ENCODE measurements at regions not wholly inside any gene's neighbourhood (a gene's known extent, or its start where the extent isn't known, plus 50 kb on each side); places are given as distances from the start of the nearest gene placed in this dataset.

DNA sequence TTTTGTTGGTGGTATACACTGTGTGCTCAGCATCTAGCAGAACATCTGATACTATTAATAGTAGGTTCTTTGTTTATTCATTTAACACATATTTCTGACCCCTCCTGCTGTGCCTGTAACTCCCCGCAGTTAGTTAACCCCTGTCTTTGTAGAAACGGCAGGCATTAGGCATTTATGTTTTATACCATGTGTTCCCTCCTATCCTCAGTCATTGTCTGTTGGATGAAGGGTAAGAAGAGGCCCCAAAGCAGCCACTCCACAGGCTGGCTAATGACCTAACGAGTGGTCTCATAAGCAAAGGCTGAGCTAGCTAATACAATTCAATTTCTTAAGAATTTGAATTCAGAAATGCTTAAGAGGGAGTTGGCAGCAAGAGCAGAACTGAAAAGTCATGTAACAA, 170.8 kb downstream of the TMX1 start:
- Histone ChIP-seq H3K4me3 (replicated peaks in 1 of 2; ENCODE audit: low read depth in 1 of 2, low read length in 2 of 2) (no peak overlapping the region), H3K9me3 (ENCODE audit: control insufficient read depth in 1 of 2, insufficient read depth in 1 of 2, low read depth in 1 of 2, low read length in 2 of 2) (no peaks in the 10 kb centered on the region), H2AFZ (ENCODE audit: low read depth, low read length, poor library complexity, severe bottlenecking) (no peak overlapping the region), H3K36me3 (ENCODE audit: control insufficient read depth in 1 of 2, insufficient read depth in 2 of 2, low read length in 2 of 2) (no peaks in the 10 kb centered on the region), H3K4me1 (ENCODE audit: control insufficient read depth in 1 of 2, insufficient read depth in 2 of 2, low read length in 2 of 2) (no peaks in the 10 kb centered on the region), H3K27me3 (ENCODE audit: insufficient read depth, low read length) (no peaks in the 10 kb centered on the region), H3K27ac (ENCODE audit: low read depth, low read length) (no peak overlapping the region), H3K79me2 (ENCODE audit: insufficient read depth, low read length) (no peaks in the 10 kb centered on the region), H3K9me2 (ENCODE audit: insufficient read depth) (no peaks in the 10 kb centered on the region; the same call in 1 of the 2 replicates), H3K4me2 (ENCODE audit: low read length) (no peak overlapping the region), H4K20me1 (ENCODE audit: insufficient read depth) (no peaks in the 10 kb centered on the region), H3K9ac (ENCODE audit: low read length) (no peak overlapping the region)
- POLR2A ChIA-PET, result no interaction called here
- RAD21 ChIA-PET (ENCODE audit: low non-redundant PET in 1 of 2, low total read pairs in 2 of 2, uncharacterized antibody in 2 of 2, unreplicated experiment in 2 of 2), result no interaction called here
- CTCF ChIA-PET, result no interaction called here
- ATAC-seq, result no peak
- DNase-seq (ENCODE audit: low read depth, low spot score), result no peak
- TF ChIP-seq POLR2A (IDR thresholded peaks at IDR 0.05; ENCODE audit: borderline replicate concordance, extremely low read depth, insufficient read depth, insufficient read length) (no peak), EGR1 (IDR thresholded peaks at IDR 0.05; ENCODE audit: low read depth) (no peak), SRF (IDR thresholded peaks at IDR 0.05; ENCODE audit: low read depth) (no peak), YY1 (IDR thresholded peaks at IDR 0.05; ENCODE audit: extremely low read depth, insufficient replicate concordance, low read depth, low read length) (no peak), EZH2 (IDR thresholded peaks at IDR 0.05) (no peak), EZH2phosphoT487 (IDR thresholded peaks at IDR 0.05; ENCODE audit: borderline replicate concordance) (no peak), RAD21 (IDR thresholded peaks at IDR 0.05; ENCODE audit: low read depth) (no peak), CEBPB (IDR thresholded peaks at IDR 0.05; ENCODE audit: low read depth) (no peak), FOSL1 (IDR thresholded peaks at IDR 0.05; ENCODE audit: low read depth) (no peak), SP1 (IDR thresholded peaks at IDR 0.05; ENCODE audit: low read depth) (no peak), CBX3 (IDR thresholded peaks at IDR 0.05; ENCODE audit: low read depth) (no peak), JUND (IDR thresholded peaks at IDR 0.05) (no peak), TCF7L2 (IDR thresholded peaks at IDR 0.05; ENCODE audit: borderline replicate concordance, extremely low read depth, insufficient read depth, insufficient read length) (no peak), SIN3A (IDR thresholded peaks at IDR 0.05; ENCODE audit: low read depth) (no peak), POLR2AphosphoS5 (IDR thresholded peaks at IDR 0.05; ENCODE audit: low read depth, low read length) (no peak)
- TF ChIP-seq, protein P1, sequence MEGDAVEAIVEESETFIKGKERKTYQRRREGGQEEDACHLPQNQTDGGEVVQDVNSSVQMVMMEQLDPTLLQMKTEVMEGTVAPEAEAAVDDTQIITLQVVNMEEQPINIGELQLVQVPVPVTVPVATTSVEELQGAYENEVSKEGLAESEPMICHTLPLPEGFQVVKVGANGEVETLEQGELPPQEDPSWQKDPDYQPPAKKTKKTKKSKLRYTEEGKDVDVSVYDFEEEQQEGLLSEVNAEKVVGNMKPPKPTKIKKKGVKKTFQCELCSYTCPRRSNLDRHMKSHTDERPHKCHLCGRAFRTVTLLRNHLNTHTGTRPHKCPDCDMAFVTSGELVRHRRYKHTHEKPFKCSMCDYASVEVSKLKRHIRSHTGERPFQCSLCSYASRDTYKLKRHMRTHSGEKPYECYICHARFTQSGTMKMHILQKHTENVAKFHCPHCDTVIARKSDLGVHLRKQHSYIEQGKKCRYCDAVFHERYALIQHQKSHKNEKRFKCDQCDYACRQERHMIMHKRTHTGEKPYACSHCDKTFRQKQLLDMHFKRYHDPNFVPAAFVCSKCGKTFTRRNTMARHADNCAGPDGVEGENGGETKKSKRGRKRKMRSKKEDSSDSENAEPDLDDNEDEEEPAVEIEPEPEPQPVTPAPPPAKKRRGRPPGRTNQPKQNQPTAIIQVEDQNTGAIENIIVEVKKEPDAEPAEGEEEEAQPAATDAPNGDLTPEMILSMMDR (IDR thresholded peaks at IDR 0.05 in 2 of 3, conservative IDR thresholded peaks at IDR 0.05 in 1 of 3; ENCODE audit: borderline replicate concordance in 1 of 3, insufficient read depth in 1 of 3, low read depth in 2 of 3, low read length in 2 of 3), result no peak
- TF ChIP-seq, protein P2, sequence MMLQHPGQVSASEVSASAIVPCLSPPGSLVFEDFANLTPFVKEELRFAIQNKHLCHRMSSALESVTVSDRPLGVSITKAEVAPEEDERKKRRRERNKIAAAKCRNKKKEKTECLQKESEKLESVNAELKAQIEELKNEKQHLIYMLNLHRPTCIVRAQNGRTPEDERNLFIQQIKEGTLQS (IDR thresholded peaks at IDR 0.05), result no peak
- TF ChIP-seq, protein P3, sequence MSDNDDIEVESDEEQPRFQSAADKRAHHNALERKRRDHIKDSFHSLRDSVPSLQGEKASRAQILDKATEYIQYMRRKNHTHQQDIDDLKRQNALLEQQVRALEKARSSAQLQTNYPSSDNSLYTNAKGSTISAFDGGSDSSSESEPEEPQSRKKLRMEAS (IDR thresholded peaks at IDR 0.05), result no peak
- TF ChIP-seq, protein P4, sequence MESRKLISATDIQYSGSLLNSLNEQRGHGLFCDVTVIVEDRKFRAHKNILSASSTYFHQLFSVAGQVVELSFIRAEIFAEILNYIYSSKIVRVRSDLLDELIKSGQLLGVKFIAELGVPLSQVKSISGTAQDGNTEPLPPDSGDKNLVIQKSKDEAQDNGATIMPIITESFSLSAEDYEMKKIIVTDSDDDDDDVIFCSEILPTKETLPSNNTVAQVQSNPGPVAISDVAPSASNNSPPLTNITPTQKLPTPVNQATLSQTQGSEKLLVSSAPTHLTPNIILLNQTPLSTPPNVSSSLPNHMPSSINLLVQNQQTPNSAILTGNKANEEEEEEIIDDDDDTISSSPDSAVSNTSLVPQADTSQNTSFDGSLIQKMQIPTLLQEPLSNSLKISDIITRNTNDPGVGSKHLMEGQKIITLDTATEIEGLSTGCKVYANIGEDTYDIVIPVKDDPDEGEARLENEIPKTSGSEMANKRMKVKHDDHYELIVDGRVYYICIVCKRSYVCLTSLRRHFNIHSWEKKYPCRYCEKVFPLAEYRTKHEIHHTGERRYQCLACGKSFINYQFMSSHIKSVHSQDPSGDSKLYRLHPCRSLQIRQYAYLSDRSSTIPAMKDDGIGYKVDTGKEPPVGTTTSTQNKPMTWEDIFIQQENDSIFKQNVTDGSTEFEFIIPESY (IDR thresholded peaks at IDR 0.05; ENCODE audit: extremely low read depth, insufficient replicate concordance, low read length), result no peak
- TF ChIP-seq, protein P5, sequence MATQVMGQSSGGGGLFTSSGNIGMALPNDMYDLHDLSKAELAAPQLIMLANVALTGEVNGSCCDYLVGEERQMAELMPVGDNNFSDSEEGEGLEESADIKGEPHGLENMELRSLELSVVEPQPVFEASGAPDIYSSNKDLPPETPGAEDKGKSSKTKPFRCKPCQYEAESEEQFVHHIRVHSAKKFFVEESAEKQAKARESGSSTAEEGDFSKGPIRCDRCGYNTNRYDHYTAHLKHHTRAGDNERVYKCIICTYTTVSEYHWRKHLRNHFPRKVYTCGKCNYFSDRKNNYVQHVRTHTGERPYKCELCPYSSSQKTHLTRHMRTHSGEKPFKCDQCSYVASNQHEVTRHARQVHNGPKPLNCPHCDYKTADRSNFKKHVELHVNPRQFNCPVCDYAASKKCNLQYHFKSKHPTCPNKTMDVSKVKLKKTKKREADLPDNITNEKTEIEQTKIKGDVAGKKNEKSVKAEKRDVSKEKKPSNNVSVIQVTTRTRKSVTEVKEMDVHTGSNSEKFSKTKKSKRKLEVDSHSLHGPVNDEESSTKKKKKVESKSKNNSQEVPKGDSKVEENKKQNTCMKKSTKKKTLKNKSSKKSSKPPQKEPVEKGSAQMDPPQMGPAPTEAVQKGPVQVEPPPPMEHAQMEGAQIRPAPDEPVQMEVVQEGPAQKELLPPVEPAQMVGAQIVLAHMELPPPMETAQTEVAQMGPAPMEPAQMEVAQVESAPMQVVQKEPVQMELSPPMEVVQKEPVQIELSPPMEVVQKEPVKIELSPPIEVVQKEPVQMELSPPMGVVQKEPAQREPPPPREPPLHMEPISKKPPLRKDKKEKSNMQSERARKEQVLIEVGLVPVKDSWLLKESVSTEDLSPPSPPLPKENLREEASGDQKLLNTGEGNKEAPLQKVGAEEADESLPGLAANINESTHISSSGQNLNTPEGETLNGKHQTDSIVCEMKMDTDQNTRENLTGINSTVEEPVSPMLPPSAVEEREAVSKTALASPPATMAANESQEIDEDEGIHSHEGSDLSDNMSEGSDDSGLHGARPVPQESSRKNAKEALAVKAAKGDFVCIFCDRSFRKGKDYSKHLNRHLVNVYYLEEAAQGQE (IDR thresholded peaks at IDR 0.05; ENCODE audit: low read depth), result no peak
- BruUV-seq (replicated peaks), result no TSS peak
- intact Hi-C loops (cut with micrococcal nuclease), result no loop called here
